GM06990 (cell line): ENCODE measurements at regions not wholly inside any gene's neighbourhood (a gene's known extent, or its start where the extent isn't known, plus 50 kb on each side); places are given as distances from the start of the nearest gene placed in this dataset.

ENCODE experiments used
- DNase-seq: peaks from one replicate; pipeline ENCODE4 v3.0.0-alpha.2; 2011; ENCODE audit not compliant: insufficient read length; ENCODE audit errors: extremely low read depth
- H3K27me3 ChIP-seq: replicated peaks from 2 replicates; pipeline ENCODE4 v1.6.0; 2011; ENCODE audit warnings: low read length; ENCODE audit not compliant: control insufficient read depth, insufficient read depth
- H3K36me3 ChIP-seq: 2 replicates; pipeline ENCODE4 v1.5.1; 2011; ENCODE audit warnings: low read length; ENCODE audit not compliant: control insufficient read depth, insufficient read depth
- H3K4me3 ChIP-seq: replicated peaks from 2 replicates; pipeline ENCODE4 v1.5.1; 2011; ENCODE audit warnings: low read depth, mild to moderate bottlenecking, control low read depth, low read length
- CTCF ChIP-seq: IDR thresholded peaks from 2 replicates; pipeline ENCODE4 v1.5.1; 2011; ENCODE audit warnings: low read length, control low read depth, mild to moderate bottlenecking, inconsistent platforms; ENCODE audit not compliant: insufficient read depth, poor library complexity, severe bottlenecking

- no peaks in the 10 kb centered on the region for H3K27me3 ChIP-seq
- no peak for DNase-seq
- H3K4me3 ChIP-seq, result no peak overlapping the region
- TF ChIP-seq CTCF, result no peak
- H3K36me3 ChIP-seq, result no peaks in the 10 kb centered on the region
Observed at GRCh38 chr19:29088761-29089160, 124.2 kb downstream of the UQCRFS1 start.

GRCh38 chr19:29086646-29087045 is 126.3 kb downstream of the UQCRFS1 start:
- no peaks in the 10 kb centered on the region for H3K36me3 ChIP-seq
- H3K4me3 ChIP-seq, result no peak overlapping the region
- no peak for DNase-seq
- no peak for TF ChIP-seq CTCF
- H3K27me3 ChIP-seq, result no peaks in the 10 kb centered on the region

GRCh38 chr19:29086182-29086581 is 126.8 kb downstream of the UQCRFS1 start:
- H3K27me3 ChIP-seq, result no peaks in the 10 kb centered on the region
- H3K4me3 ChIP-seq, result no peak overlapping the region
- DNase-seq, result no peak
- no peaks in the 10 kb centered on the region for H3K36me3 ChIP-seq
- TF ChIP-seq CTCF, result no peak

- no peak for DNase-seq
- Histone ChIP-seq H3K27me3 (no peaks in the 10 kb centered on the region), H3K36me3 (no peaks in the 10 kb centered on the region), H3K4me3 (no peak overlapping the region)
- no peak for TF ChIP-seq CTCF
Observed at GRCh38 chr19:29085630-29086029, 127.3 kb downstream of the UQCRFS1 start.

GRCh38 chr19:29085206-29085605 is 127.7 kb downstream of the UQCRFS1 start:
- Histone ChIP-seq H3K27me3 (no peaks in the 10 kb centered on the region), H3K4me3 (no peak overlapping the region), H3K36me3 (no peaks in the 10 kb centered on the region)
- DNase-seq, result no peak
- no peak for TF ChIP-seq CTCF

- no peaks in the 10 kb centered on the region for H3K27me3 ChIP-seq
- TF ChIP-seq CTCF, result peak; percentile 41
- no peaks in the 10 kb centered on the region for H3K36me3 ChIP-seq
- DNase-seq, result no peak
- no peak overlapping the region for H3K4me3 ChIP-seq
Observed at GRCh38 chr19:29084266-29084665, 128.7 kb downstream of the UQCRFS1 start.
